Spleen (tissue), 11 donors: ENCODE measurements at regions not wholly inside any gene's neighbourhood (a gene's known extent, or its start where the extent isn't known, plus 50 kb on each side); places are given as distances from the start of the nearest gene placed in this dataset.
"Not testable (repeated sequence)": the region's sequence is repeated elsewhere in the genome, so short reads cannot be mapped to it uniquely, and the experiment has no call there.

ENCODE experiments used
- DNase-seq: peaks from one replicate; pipeline ENCODE4 v3.0.0-alpha.2; 2020
- H3K27ac ChIP-seq, 8 donors: fragments of 200-600 bp; sonication (generic) in 7 of 8; 1 replicate in 4 of 8; 2 replicates in 4 of 8; pipeline versions ENCODE4 v1.5.0 to v1.8.0; 2016 to 2021; ENCODE audit warnings: inconsistent platforms in 4 of 8, mild to moderate bottlenecking in 4 of 8, moderate library complexity in 1 of 8
- H3K27me3 ChIP-seq, 7 donors: fragments of 200-600 bp; sonication (generic) in 6 of 7; replicated peaks in 1 of 7; 1 replicate in 4 of 7; 2 replicates in 3 of 7; pipeline versions ENCODE4 v1.5.0 to v1.8.0; 2016 to 2021; ENCODE audit warnings: inconsistent platforms in 3 of 7, mild to moderate bottlenecking in 1 of 7
- H3K36me3 ChIP-seq, 6 donors: fragments of 200-600 bp; sonication (generic) in 5 of 6; 1 replicate in 4 of 6; 2 replicates in 2 of 6; pipeline versions ENCODE4 v1.5.0 to v1.8.0; 2016 to 2021; ENCODE audit warnings: inconsistent platforms in 2 of 6
- H3K4me1 ChIP-seq, 6 donors: fragments of 200-600 bp; sonication (generic) in 5 of 6; 1 replicate in 3 of 6; 2 replicates in 3 of 6; pipeline versions ENCODE4 v1.5.0 to v1.8.0; 2016 to 2021; ENCODE audit warnings: inconsistent platforms in 3 of 6
- H3K4me3 ChIP-seq, 8 donors: fragments of 200-600 bp; sonication (generic) in 7 of 8; 1 replicate in 4 of 8; 2 replicates in 4 of 8; pipeline versions ENCODE4 v1.5.0 to v1.8.0; 2016 to 2021; ENCODE audit warnings: inconsistent platforms in 4 of 8, mild to moderate bottlenecking in 4 of 8, moderate library complexity in 2 of 8
- H3K9me3 ChIP-seq, 8 donors: fragments of 200-600 bp; sonication (generic) in 7 of 8; 1 replicate in 4 of 8; 2 replicates in 4 of 8; pipeline versions ENCODE4 v1.5.0 to v1.8.0; 2016 to 2021; ENCODE audit warnings: inconsistent platforms in 4 of 8
- CTCF ChIP-seq, 11 experiments: fragments of 200-600 bp in 7 of 11; fragments of 450-650 bp in 4 of 11; sonication (generic) in 4 of 11; IDR thresholded peaks in 8 of 11; conservative IDR thresholded peaks in 3 of 11; 1 replicate in 7 of 11; 2 replicates in 4 of 11; pipeline versions ENCODE4 v1.4.0 to v1.8.0; 2016 to 2021; ENCODE audit warnings: antibody characterized with exemption in 11 of 11, inconsistent platforms in 4 of 11, mild to moderate bottlenecking in 1 of 11
- POLR2A ChIP-seq, 3 donors: fragments of 450-650 bp; IDR thresholded peaks; one replicate each; pipeline ENCODE4 v1.5.1; 2017; ENCODE audit warnings: antibody characterized with exemption in 3 of 3, mild to moderate bottlenecking in 1 of 3
- POLR2AphosphoS5 ChIP-seq, 3 donors: sonication (generic); formaldehyde crosslinking; IDR thresholded peaks; one replicate each; pipeline ENCODE4 v1.5.1; 2017; ENCODE audit warnings: antibody characterized with exemption in 3 of 3
- WGBS, 5 donors: extraction: QIAGEN DNeasy Blood & Tissue Kit in 3 of 5; methylation state at CpG; one replicate each; pipeline versions ENCODE4 v1.1.5 to v1.1.7; 2013 to 2018; 5-methylcytosine and 5-hydroxymethylcytosine counted together
- intact Hi-C: fragments of 100-400 bp; cut with DNase I; formaldehyde crosslinking; loops from one replicate; pipeline ENCODE4 v1.15.0; 2023; ENCODE audit warnings: low total_unique reads
- donor health status: healthy with polysubstance abuse.
- donor health status: DM: no; HTN: no; CAD: no; lungs with moderate emphysema.
- donor health status: DM: no; HTN: no; CAD: no.
- donor health status: Bipolar disorder and iron deficiency.
- donor health status: healthy.
- donor health status: DM: no; HTN: no; CAD: no.
- donor health status: DM: yes; HTN: yes; CAD: no.

- no peak for DNase-seq
- 76 to 88% (median 83%) methylated on average over 2 of the region's 2 CpGs for WGBS, 5 donors
- Histone ChIP-seq H3K27me3 (no peaks in the 10 kb centered on the region), H3K9me3 (no peaks in the 10 kb centered on the region), H3K4me1 (no peaks in the 10 kb centered on the region), H3K36me3 (no peaks in the 10 kb centered on the region), H3K27ac (no peak overlapping the region), H3K4me3 (no peak overlapping the region)
- TF ChIP-seq CTCF (IDR thresholded peaks at IDR 0.05 in 8 of 11, conservative IDR thresholded peaks at IDR 0.05 in 3 of 11) = no peak
- TF ChIP-seq POLR2AphosphoS5 (IDR thresholded peaks at IDR 0.05) = no peak
- no peak for TF ChIP-seq POLR2A (IDR thresholded peaks at IDR 0.05)
- intact Hi-C loops = no loop called here
Measured at GRCh38 chr12:43198608-43199007, 353.4 kb downstream of the ADAMTS20 start.

GRCh38 chr12:43196268-43196907 lies 355.6 kb downstream of the ADAMTS20 start:
- intact Hi-C loops = no loop called here
- H3K9me3 ChIP-seq = peaks cover 0 to 4% (median 0%) of the 10 kb centered on the region in 8 donors
- WGBS, 5 donors = 88 to 100% (median 91%) methylated on average over 2 of the region's 2 CpGs
- no peaks in the 10 kb centered on the region for H3K36me3 ChIP-seq
- no peak overlapping the region for H3K4me3 ChIP-seq
- no peak for TF ChIP-seq CTCF (IDR thresholded peaks at IDR 0.05 in 8 of 11, conservative IDR thresholded peaks at IDR 0.05 in 3 of 11)
- no peak overlapping the region for H3K27ac ChIP-seq
- no peaks in the 10 kb centered on the region for H3K27me3 ChIP-seq
- DNase-seq = no peak
- no peaks in the 10 kb centered on the region for H3K4me1 ChIP-seq

- intact Hi-C loops, H3K36me3 ChIP-seq, H3K4me1 ChIP-seq, H3K27ac ChIP-seq, H3K27me3 ChIP-seq, DNase-seq, H3K4me3 ChIP-seq: not testable (repeated sequence)
- WGBS, 5 donors = 71 to 91% (median 79%) methylated on average over 2 of the region's 2 CpGs
- peaks cover 0 to 19% (median 0%) of the 10 kb centered on the region in 8 donors for H3K9me3 ChIP-seq
Measured at GRCh38 chr12:43193096-43193495, 358.9 kb downstream of the ADAMTS20 start.

- H3K27ac ChIP-seq, intact Hi-C loops, H3K4me1 ChIP-seq, H3K27me3 ChIP-seq, DNase-seq, H3K4me3 ChIP-seq, H3K36me3 ChIP-seq: not testable (repeated sequence)
- peaks cover 0 to 19% (median 0%) of the 10 kb centered on the region in 8 donors for H3K9me3 ChIP-seq
- 71 to 95% (median 82%) methylated on average over 2 of the region's 2 CpGs for WGBS, 5 donors
Measured at GRCh38 chr12:43192442-43192841, 359.6 kb downstream of the ADAMTS20 start.

GRCh38 chr12:43180242-43180641 lies 371.8 kb downstream of the ADAMTS20 start:
- 58 to 82% (median 76%) methylated on average over 4 of the region's 4 CpGs for WGBS, 5 donors
- DNase-seq = no peak
- Histone ChIP-seq H3K4me3 (no peak overlapping the region), H3K27me3 (no peaks in the 10 kb centered on the region), H3K36me3 (no peaks in the 10 kb centered on the region), H3K4me1 (no peaks in the 10 kb centered on the region), H3K9me3 (peaks cover 0 to 33% (median 23%) of the 10 kb centered on the region in 8 donors), H3K27ac (no peak overlapping the region)
- TF ChIP-seq POLR2AphosphoS5 (IDR thresholded peaks at IDR 0.05) (no peak), CTCF (IDR thresholded peaks at IDR 0.05 in 8 of 11, conservative IDR thresholded peaks at IDR 0.05 in 3 of 11) (no peak), POLR2A (IDR thresholded peaks at IDR 0.05) (no peak)
- intact Hi-C loops = no loop called here
